ENCODE measurements at regions not wholly inside any gene's neighbourhood (a gene's known extent, or its start where the extent isn't known, plus 50 kb on each side); places are given as distances from the start of the nearest gene placed in this dataset.

- Histone ChIP-seq H4K20me1 (ENCODE audit: insufficient read depth) (no peaks in the 10 kb centered on the region), H3K4me2 (peak overlapping the region; percentile 83), H3K27ac (peak overlapping the region; percentile 86), H2AFZ (ENCODE audit: low read depth) (peak overlapping the region; percentile 75), H3K9ac (peak overlapping the region; percentile 55; the same call in 1 of the 2 replicates), H3K36me3 (ENCODE audit: insufficient read depth) (no peaks in the 10 kb centered on the region), H3K27me3 (ENCODE audit: insufficient read depth, low read depth) (no peaks in the 10 kb centered on the region), H3K4me1 (ENCODE audit: low read depth, poor library complexity, severe bottlenecking) (peaks cover 35% of the 10 kb centered on the region), H3K4me3 (IDR thresholded peaks at IDR 0.05; ENCODE audit: insufficient read depth, low read depth, low read length) (no peak overlapping the region), H3K79me2 (ENCODE audit: insufficient read depth, low read depth) (no peaks in the 10 kb centered on the region)
- no peak for TF ChIP-seq CTCF (conservative IDR thresholded peaks at IDR 0.05; ENCODE audit: low read depth, low read length)
Measured at GRCh38 chr2:209145941-209146681, 277.7 kb upstream of the MAP2 start.

DNA sequence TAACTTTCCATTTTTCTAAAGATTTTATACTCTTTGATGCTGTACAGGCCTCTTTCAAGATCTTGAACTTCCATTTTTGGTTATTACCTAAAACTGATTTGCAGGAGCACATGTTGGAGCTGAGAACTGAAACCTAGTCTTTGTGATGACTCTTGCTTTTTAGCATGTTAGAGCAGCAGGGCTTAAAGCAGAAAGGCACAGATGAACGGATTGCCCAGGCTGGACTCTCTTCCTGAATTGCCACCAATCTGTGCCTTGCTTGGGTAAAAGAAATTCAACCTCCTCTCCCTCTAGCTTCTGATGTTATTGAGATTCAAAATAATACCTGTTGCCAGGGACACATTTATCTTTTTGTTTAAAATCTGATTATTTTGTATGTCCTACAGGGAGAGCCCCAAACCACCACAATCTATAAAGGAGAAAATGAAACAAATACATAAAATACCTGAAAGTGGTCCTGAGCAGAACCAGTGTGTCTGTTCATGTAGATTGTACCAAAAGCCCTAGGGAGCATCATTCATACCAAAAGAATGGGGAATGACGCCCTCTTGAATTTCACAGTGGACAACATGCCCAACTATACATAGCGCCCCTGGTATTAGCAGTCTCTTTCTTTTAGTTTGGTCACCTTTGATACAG, 277.0 kb upstream of the MAP2 start:
- Histone ChIP-seq H3K4me2 (peak overlapping the region; percentile 83), H3K27ac (peak overlapping the region; percentile 86)

GRCh38 chr2:209147981-209148380, 275.9 kb upstream of the MAP2 start:
- peaks cover 35% of the 10 kb centered on the region for H3K4me1 ChIP-seq (ENCODE audit: low read depth, poor library complexity, severe bottlenecking)
- H3K9ac ChIP-seq, result no peak overlapping the region
- no peaks in the 10 kb centered on the region for H3K36me3 ChIP-seq (ENCODE audit: insufficient read depth)
- no peak for TF ChIP-seq CTCF (conservative IDR thresholded peaks at IDR 0.05; ENCODE audit: low read depth, low read length)
- no peaks in the 10 kb centered on the region for H3K27me3 ChIP-seq (ENCODE audit: insufficient read depth, low read depth)
- H3K4me2 ChIP-seq, result no peak overlapping the region
- no peaks in the 10 kb centered on the region for H3K79me2 ChIP-seq (ENCODE audit: insufficient read depth, low read depth)
- H3K27ac ChIP-seq, result peak overlapping the region; percentile 86; the same call in 1 of the 2 replicates
- H4K20me1 ChIP-seq (ENCODE audit: insufficient read depth), result no peaks in the 10 kb centered on the region
- no peak overlapping the region for H3K4me3 ChIP-seq (IDR thresholded peaks at IDR 0.05; ENCODE audit: insufficient read depth, low read depth, low read length)
- peak overlapping the region; percentile 75 for H2AFZ ChIP-seq (ENCODE audit: low read depth)

More for the DNA sequence above, 277.0 kb upstream of the MAP2 start:
- H4K20me1 ChIP-seq (ENCODE audit: insufficient read depth), result no peaks in the 10 kb centered on the region
- H3K4me1 ChIP-seq (ENCODE audit: low read depth, poor library complexity, severe bottlenecking), result peaks cover 35% of the 10 kb centered on the region
- H3K27me3 ChIP-seq (ENCODE audit: insufficient read depth, low read depth), result no peaks in the 10 kb centered on the region
- TF ChIP-seq CTCF (conservative IDR thresholded peaks at IDR 0.05; ENCODE audit: low read depth, low read length), result no peak
- peak overlapping the region; percentile 75 for H2AFZ ChIP-seq (ENCODE audit: low read depth)
- H3K79me2 ChIP-seq (ENCODE audit: insufficient read depth, low read depth), result no peaks in the 10 kb centered on the region
- H3K9ac ChIP-seq, result peak overlapping the region; percentile 55; the same call in 1 of the 2 replicates
- no peaks in the 10 kb centered on the region for H3K36me3 ChIP-seq (ENCODE audit: insufficient read depth)
- H3K4me3 ChIP-seq (IDR thresholded peaks at IDR 0.05; ENCODE audit: insufficient read depth, low read depth, low read length), result no peak overlapping the region

DNA sequence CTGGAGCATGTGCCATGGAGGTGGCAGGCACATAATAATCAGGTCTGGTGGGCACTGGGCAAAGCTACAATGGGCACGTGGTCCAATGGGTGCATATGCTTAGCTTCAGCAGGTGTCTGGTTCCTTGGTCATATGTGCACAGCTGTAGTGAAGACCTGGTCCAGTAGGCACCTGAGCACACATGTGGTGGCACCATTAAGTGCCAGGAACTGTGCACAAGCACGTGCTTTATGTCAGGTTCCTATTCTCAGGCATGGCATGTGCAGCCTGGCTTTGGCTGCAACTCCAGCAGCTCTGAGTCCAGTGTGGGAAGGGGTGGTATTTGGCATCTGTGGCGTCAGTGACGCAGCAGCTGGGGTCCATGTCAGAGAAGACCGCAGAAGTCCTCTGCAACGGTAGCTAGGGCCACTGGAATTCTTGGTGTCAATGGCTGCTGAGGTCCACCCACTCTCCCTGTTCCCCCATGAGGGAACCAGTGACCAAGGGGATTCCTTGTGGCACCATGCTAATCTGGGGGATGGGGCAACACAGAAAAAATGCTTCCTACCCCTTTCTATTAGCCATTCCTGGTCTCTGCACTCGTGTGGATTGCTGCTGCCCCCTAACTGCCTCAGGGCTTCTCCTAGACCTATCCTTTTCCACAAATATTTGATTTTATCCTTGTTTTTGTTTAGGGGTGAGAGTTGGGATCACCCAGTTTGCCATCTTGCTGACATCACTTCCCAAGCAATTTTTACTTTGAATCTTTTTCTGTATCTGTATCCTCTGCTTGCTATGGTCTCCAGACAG, 262.9 kb upstream of the MAP2 start:
- no peak overlapping the region for H3K9ac ChIP-seq
- no peaks in the 10 kb centered on the region for H3K27me3 ChIP-seq (ENCODE audit: insufficient read depth, low read depth)
- H2AFZ ChIP-seq (ENCODE audit: low read depth), result no peak overlapping the region
- no peaks in the 10 kb centered on the region for H4K20me1 ChIP-seq (ENCODE audit: insufficient read depth)
- no peak for TF ChIP-seq CTCF (conservative IDR thresholded peaks at IDR 0.05; ENCODE audit: low read depth, low read length)
- no peak overlapping the region for H3K27ac ChIP-seq
- no peaks in the 10 kb centered on the region for H3K4me1 ChIP-seq (ENCODE audit: low read depth, poor library complexity, severe bottlenecking)
- no peak overlapping the region for H3K4me3 ChIP-seq (IDR thresholded peaks at IDR 0.05; ENCODE audit: insufficient read depth, low read depth, low read length)
- no peaks in the 10 kb centered on the region for H3K79me2 ChIP-seq (ENCODE audit: insufficient read depth, low read depth)
- H3K4me2 ChIP-seq, result no peak overlapping the region
- no peaks in the 10 kb centered on the region for H3K36me3 ChIP-seq (ENCODE audit: insufficient read depth)
